DOHH2 (cell line): ENCODE measurements at regions not wholly inside any gene's neighbourhood (a gene's known extent, or its start where the extent isn't known, plus 50 kb on each side); places are given as distances from the start of the nearest gene placed in this dataset.

Experiments
- H3F3A ChIP-seq: fragments of 200-600 bp; sonication (generic), shearing (Covaris generic); 2 replicates; pipeline ENCODE4 v1.6.0; 2016; ENCODE audit warnings: antibody characterized with exemption, mild to moderate bottlenecking; ENCODE audit not compliant: control insufficient read depth, insufficient read depth
- H3K27ac ChIP-seq: fragments of 200-600 bp; sonication (generic); 2 replicates; pipeline ENCODE4 v1.5.1; 2014; ENCODE audit warnings: low read depth, mild to moderate bottlenecking, low read length, moderate library complexity
- H3K27me3 ChIP-seq: fragments of 200-600 bp; sonication (generic); 2 replicates; pipeline ENCODE4 v1.6.1; 2014; ENCODE audit warnings: mild to moderate bottlenecking, low read length, mixed read lengths; ENCODE audit not compliant: control insufficient read depth
- H3K36me3 ChIP-seq: fragments of 200-600 bp; sonication (generic); 2 replicates; pipeline ENCODE4 v1.6.1; 2014; ENCODE audit warnings: mild to moderate bottlenecking, low read length, moderate library complexity, mixed read lengths; ENCODE audit not compliant: control insufficient read depth
- H3K4me1 ChIP-seq: fragments of 200-600 bp; sonication (generic); 2 replicates; pipeline ENCODE4 v1.6.1; 2014; ENCODE audit warnings: mild to moderate bottlenecking, low read length, mixed read lengths; ENCODE audit not compliant: control insufficient read depth
- H3K4me2 ChIP-seq: fragments of 200-600 bp; sonication (generic); 2 replicates; pipeline ENCODE4 v1.6.0; 2014; ENCODE audit warnings: mild to moderate bottlenecking, low read length, moderate library complexity
- H3K4me3 ChIP-seq: fragments of 200-600 bp; sonication (generic); 2 replicates; pipeline ENCODE4 v1.5.1; 2014; ENCODE audit warnings: mild to moderate bottlenecking, low read length, mixed read lengths
- H3K79me2 ChIP-seq: fragments of 200-600 bp; sonication (generic); 2 replicates; pipeline ENCODE4 v1.6.1; 2014; ENCODE audit warnings: mild to moderate bottlenecking, low read length, mixed read lengths; ENCODE audit not compliant: control insufficient read depth
- H3K9me2 ChIP-seq: fragments of 200-600 bp; sonication (generic); replicated peaks from 2 replicates; pipeline ENCODE4 v1.6.1; 2014; ENCODE audit warnings: mild to moderate bottlenecking, low read length, mixed read lengths; ENCODE audit not compliant: control insufficient read depth
- H3K9me3 ChIP-seq: fragments of 200-600 bp; sonication (generic); 2 replicates; pipeline ENCODE4 v1.6.1; 2014; ENCODE audit warnings: antibody characterized with exemption, low read length, mixed read lengths; ENCODE audit not compliant: control insufficient read depth, insufficient read depth
- H4K20me1 ChIP-seq: fragments of 200-600 bp; sonication (generic); 2 replicates; pipeline ENCODE4 v1.6.0; 2014; ENCODE audit warnings: low read depth, mild to moderate bottlenecking, antibody characterized with exemption, low read length, moderate library complexity; ENCODE audit not compliant: control insufficient read depth, insufficient read depth
- CTCF ChIP-seq: fragments of 200-600 bp; sonication (generic); IDR thresholded peaks from one replicate; pipeline ENCODE4 v1.5.1; 2014; ENCODE audit warnings: antibody characterized with exemption, mild to moderate bottlenecking, low read depth, low read length; ENCODE audit not compliant: poor library complexity, severe bottlenecking
- EZH2phosphoT487 ChIP-seq: fragments of 200-600 bp; sonication (generic); IDR thresholded peaks from 2 replicates; pipeline ENCODE4 v1.6.1; 2017; ENCODE audit warnings: borderline replicate concordance, mild to moderate bottlenecking, antibody characterized with exemption, low read length, moderate library complexity, mixed read lengths

GRCh38 chr6:113352831-113353230 is 504.3 kb upstream of the MARCKS start:
- Histone ChIP-seq H3K4me2 (no peak overlapping the region), H3K27ac (no peak overlapping the region), H3K4me1 (no peaks in the 10 kb centered on the region), H3K27me3 (no peaks in the 10 kb centered on the region; the same call in 1 of the 2 replicates), H3K9me2 (no peaks in the 10 kb centered on the region; the same call in 1 of the 2 replicates), H3K4me3 (no peak overlapping the region), H3K9me3 (no peaks in the 10 kb centered on the region), H3K79me2 (no peaks in the 10 kb centered on the region), H3F3A (no peaks in the 10 kb centered on the region), H4K20me1 (no peaks in the 10 kb centered on the region), H3K36me3 (no peaks in the 10 kb centered on the region)
- no peak for TF ChIP-seq EZH2phosphoT487
- no peak for TF ChIP-seq CTCF

GRCh38 chr6:113353392-113353791 is 503.8 kb upstream of the MARCKS start:
- no peaks in the 10 kb centered on the region; the same call in 1 of the 2 replicates for H3K27me3 ChIP-seq
- no peaks in the 10 kb centered on the region for H3K79me2 ChIP-seq
- H3K27ac ChIP-seq, result no peak overlapping the region
- H3F3A ChIP-seq, result no peaks in the 10 kb centered on the region
- H3K4me2 ChIP-seq, result no peak overlapping the region
- H3K4me1 ChIP-seq, result no peaks in the 10 kb centered on the region
- no peaks in the 10 kb centered on the region for H4K20me1 ChIP-seq
- TF ChIP-seq EZH2phosphoT487 (no peak), CTCF (no peak)
- no peak overlapping the region for H3K4me3 ChIP-seq
- no peaks in the 10 kb centered on the region for H3K36me3 ChIP-seq
- no peaks in the 10 kb centered on the region; the same call in 1 of the 2 replicates for H3K9me2 ChIP-seq
- H3K9me3 ChIP-seq, result no peaks in the 10 kb centered on the region

GRCh38 chr6:113354204-113354895 is 502.8 kb upstream of the MARCKS start:
- Histone ChIP-seq H3K4me1 (no peaks in the 10 kb centered on the region), H3K27me3 (no peaks in the 10 kb centered on the region; the same call in 1 of the 2 replicates), H3K9me3 (no peaks in the 10 kb centered on the region), H4K20me1 (no peaks in the 10 kb centered on the region), H3F3A (no peaks in the 10 kb centered on the region), H3K4me2 (no peak overlapping the region), H3K36me3 (no peaks in the 10 kb centered on the region), H3K27ac (no peak overlapping the region), H3K79me2 (no peaks in the 10 kb centered on the region), H3K4me3 (no peak overlapping the region), H3K9me2 (no peaks in the 10 kb centered on the region; the same call in 1 of the 2 replicates)
- TF ChIP-seq CTCF (no peak), EZH2phosphoT487 (no peak)
